ENCODE measurements at regions not wholly inside any gene's neighbourhood (a gene's known extent, or its start where the extent isn't known, plus 50 kb on each side); places are given as distances from the start of the nearest gene placed in this dataset.

DNA sequence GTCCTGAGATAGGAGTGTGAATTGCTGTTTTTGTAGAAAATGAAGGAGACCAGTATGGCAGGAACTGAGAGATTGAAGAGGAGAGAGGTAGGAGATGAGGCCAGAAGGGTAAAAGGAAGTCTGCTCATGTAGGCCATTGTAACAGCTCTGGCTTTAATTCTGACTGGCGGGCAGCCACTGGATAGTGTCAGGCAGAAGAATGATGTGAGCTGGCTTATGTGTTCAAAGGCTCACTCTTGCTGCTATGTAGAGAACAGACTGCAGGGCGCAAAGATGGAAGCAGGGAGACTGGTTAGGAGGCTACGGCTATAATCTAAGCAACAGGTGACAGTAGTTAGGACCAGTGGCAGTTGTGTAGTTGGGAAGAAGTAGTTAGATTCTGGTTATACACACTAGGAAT, 160.2 kb upstream of the FGF13 start:
- TF ChIP-seq CTCF (IDR thresholded peaks at IDR 0.05 in 4 of 5, conservative IDR thresholded peaks at IDR 0.05 in 1 of 5) (no peak), POLR2A (IDR thresholded peaks at IDR 0.05) (no peak)
